Esophagus squamous epithelium (tissue), 4 donors: ENCODE measurements at regions not wholly inside any gene's neighbourhood (a gene's known extent, or its start where the extent isn't known, plus 50 kb on each side); places are given as distances from the start of the nearest gene placed in this dataset.

Experiments
- POLR2A ChIP-seq, 4 donors: fragments of 450-650 bp; IDR thresholded peaks; one replicate each; pipeline ENCODE4 v1.6.1; 2017; ENCODE audit warnings: antibody characterized with exemption in 4 of 4, mild to moderate bottlenecking in 4 of 4, moderate library complexity in 3 of 4
- TF ChIP-seq, protein P1 (sequence below), 6 experiments: fragments of 450-650 bp in 4 of 6; fragments of 200-600 bp in 2 of 6; sonication (generic) in 2 of 6; IDR thresholded peaks; one replicate each; pipeline ENCODE4 v1.5.1; 2016 to 2019; ENCODE audit warnings: antibody characterized with exemption in 6 of 6, mild to moderate bottlenecking in 4 of 6, moderate library complexity in 4 of 6

- TF ChIP-seq, protein P1, sequence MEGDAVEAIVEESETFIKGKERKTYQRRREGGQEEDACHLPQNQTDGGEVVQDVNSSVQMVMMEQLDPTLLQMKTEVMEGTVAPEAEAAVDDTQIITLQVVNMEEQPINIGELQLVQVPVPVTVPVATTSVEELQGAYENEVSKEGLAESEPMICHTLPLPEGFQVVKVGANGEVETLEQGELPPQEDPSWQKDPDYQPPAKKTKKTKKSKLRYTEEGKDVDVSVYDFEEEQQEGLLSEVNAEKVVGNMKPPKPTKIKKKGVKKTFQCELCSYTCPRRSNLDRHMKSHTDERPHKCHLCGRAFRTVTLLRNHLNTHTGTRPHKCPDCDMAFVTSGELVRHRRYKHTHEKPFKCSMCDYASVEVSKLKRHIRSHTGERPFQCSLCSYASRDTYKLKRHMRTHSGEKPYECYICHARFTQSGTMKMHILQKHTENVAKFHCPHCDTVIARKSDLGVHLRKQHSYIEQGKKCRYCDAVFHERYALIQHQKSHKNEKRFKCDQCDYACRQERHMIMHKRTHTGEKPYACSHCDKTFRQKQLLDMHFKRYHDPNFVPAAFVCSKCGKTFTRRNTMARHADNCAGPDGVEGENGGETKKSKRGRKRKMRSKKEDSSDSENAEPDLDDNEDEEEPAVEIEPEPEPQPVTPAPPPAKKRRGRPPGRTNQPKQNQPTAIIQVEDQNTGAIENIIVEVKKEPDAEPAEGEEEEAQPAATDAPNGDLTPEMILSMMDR (IDR thresholded peaks at IDR 0.05) = no peak
- TF ChIP-seq POLR2A (IDR thresholded peaks at IDR 0.05) = no peak
These were observed 169.5 kb upstream of the C2CD4B start for GRCh38 chr15:62334536-62334935.
